HG03045 (cell line): ENCODE measurements at regions not wholly inside any gene's neighbourhood (a gene's known extent, or its start where the extent isn't known, plus 50 kb on each side); places are given as distances from the start of the nearest gene placed in this dataset.

Experiments used
- ATAC-seq: cut with Tn5 transposase; IDR thresholded peaks from one replicate; pipeline ENCODE4 v1.9.1; 2021; ENCODE audit warnings: mild to moderate bottlenecking, moderate library complexity; ENCODE audit not compliant: unreplicated experiment

DNA sequence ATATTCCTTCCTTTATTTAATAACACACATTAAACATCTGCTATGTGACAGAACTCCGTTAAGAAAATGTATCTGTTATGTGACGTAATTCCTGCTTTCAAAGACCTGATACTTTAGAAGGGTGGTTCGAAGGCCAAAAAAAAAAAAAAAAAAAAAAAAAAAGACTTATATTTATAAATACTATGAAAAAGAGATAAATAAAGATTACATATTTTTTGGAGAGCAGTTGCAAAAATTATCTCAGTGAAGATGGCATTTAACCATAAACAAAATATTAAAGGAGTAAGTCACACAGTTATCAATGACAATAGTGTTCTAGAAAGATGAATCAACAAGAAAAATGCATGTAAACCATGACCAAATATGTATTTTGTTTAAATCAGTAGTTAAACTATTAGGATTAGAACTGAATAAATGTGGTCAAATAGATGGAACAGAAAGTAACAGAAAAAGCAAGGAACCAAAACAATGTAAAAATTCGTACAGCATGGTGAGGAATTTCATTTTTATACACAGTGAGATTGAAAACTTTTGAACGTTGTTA is 612.3 kb upstream of the SLITRK5 start:
- no peak for ATAC-seq

DNA sequence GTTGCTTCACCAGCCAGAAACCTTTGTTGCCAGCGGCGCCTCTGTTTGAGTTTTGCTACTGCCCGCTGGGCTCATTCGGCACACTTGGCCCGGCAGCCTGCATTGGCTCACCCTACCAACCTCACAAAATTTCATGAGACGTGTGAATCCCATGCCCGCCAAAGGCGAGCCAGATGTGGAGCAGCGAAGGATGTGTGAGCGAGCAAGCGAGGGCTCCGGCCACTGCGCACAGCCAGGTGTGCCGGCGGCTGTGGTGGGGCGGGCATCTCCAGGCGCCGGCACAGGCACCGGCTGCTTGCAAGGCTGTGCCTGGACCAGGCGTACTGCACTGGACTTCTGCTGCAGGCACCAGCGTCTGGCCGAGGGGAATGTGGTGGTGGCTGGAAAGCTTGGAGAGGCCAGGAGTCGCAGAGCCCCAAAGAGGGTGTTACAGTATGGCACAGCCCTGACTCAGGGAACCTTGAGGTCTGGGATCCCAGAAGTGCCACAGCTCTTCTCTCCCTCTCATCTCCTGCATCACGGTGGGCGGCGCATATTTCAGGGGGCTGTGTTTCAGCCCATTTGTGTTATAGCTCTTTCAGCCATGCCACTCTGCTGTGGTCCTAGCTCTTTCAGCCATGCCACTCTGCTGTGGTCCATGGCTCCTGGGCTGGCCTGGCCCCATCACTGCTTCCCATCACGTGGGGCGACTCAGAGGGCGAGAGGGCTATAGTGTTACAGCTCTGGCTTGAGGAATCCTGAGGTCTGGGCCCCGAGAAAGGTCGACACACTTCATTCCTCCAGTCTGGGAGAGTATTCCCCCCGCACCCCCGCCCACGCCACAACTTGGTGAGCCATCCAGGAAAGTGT is 592.0 kb upstream of the SLITRK5 start:
- ATAC-seq, result no peak

DNA sequence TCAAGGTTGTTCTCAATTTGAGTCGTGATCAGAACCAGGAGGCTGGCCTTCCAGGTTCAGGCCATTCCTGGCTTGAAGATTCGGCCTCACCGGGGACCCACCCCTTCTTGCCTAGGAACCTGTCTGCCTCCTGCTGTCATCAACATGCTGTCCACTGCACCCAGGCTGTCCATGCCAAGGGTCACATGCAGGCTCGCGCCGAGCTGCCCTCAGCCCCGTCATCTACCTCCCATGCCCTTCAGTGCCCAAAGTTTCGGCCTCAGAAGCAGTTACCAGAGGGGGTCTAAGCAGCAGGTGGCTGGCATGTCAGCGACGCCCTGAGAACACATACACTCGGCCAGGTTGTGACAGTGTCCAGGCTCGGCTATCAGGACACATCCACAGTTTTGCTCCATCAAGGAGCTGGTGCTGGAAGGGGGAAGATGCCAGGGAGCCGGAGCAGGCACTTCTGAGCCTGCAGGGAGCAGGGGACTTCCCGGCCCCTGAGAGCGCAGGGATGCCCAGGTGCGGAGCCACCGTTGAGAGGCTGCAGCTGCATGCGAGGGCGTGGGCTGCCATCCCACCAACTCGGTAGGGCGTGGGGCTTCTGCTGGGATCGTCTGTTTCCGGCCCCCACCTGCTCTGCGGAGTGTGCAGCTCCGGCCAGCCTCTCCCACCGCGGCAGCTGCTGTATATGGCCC is 590.9 kb upstream of the SLITRK5 start:
- no peak for ATAC-seq

DNA sequence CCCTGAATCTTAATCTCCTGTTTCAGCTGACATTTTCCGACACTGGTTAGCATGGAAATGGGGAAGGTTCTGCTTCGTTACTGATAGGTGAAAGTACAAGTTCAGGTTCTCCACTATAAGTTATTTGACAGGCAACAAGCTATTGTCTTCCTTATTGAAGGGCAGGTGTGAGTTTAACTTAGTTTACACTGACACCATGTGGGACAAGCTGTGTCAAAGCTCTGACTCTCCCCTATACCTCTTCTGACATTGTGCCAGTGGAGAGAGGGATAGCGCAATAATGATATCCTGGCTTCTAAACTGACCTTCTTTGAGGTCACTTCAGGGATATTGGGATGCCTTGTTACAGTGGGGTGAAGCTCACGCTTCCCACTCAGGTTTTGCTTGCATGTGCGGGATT is 587.0 kb upstream of the SLITRK5 start:
- no peak for ATAC-seq

DNA sequence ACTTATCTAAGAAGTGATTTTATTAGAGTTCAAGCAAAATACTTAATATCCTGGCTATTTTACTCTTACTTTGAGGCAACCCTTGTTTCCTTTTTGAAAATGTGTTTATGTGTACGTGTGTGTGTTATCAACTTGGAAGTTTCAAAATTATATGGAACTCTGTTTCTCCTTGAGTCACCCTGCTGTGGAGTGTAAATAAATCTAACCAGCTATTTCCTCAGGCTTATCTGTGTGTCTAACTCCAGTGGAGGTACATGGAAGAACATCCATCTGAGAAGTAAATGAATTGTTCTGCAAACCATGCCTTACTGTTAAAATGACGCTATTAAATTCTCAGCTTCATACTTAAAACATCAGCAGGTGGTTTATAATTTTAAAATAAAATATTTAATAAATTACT is 583.4 kb upstream of the SLITRK5 start:
- ATAC-seq, result no peak

DNA sequence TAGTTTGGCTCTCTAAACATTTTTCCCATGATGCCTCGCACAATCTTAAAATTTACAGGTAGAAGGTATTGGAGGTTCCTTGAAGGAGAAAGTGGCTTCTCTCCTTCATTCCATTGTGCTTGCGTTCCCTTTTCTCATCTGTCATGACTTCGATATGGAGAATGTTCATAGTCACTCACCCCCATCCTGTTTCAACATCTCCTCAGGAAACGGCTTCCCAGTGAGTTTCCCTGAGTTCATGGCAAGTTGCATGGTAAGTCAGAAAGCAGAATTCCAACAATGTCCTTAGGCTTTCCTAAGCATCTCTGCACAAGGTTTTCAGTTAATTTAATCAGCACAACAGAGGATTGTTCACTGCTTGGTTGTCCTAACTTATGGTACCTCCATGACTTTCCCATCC is 581.8 kb upstream of the SLITRK5 start:
- ATAC-seq, result no peak

DNA sequence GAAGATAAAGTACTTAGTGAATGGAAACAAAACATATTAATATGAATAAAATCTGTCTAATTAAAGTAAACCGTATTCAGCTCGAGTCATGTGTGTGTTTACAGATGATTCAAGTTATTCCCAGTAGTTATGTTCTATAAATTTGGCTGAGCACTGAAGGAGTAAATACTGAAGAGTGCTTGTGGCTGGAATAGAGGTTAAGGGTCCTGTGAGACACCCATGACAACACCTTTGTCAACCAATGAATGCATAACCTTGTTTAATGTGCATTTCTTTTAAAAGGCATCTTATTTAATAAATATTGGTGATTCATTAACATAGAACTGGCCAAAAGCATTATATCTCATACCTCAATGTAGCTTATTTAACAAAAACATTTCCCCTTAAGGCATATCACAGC is 577.8 kb upstream of the SLITRK5 start:
- ATAC-seq, result no peak

DNA sequence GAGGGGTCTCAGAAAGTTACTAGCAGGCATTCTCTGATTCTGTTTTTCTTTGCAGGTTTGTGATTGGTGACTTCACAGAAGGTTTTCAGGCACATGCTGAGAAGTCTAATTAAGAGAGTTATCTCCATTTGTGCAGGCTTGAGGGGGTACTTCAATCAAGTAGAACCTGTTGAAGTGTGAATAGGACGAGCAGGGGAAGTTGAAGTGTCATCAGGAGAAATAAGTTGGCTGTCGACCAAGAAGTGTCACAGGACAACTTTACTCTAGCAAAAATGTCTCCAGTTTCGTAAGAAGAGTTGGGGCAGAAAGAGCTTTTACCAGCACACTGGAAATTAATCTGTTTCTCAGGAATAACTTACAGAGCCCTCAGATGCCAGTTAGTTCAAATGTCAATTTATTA is 576.5 kb upstream of the SLITRK5 start:
- no peak for ATAC-seq

DNA sequence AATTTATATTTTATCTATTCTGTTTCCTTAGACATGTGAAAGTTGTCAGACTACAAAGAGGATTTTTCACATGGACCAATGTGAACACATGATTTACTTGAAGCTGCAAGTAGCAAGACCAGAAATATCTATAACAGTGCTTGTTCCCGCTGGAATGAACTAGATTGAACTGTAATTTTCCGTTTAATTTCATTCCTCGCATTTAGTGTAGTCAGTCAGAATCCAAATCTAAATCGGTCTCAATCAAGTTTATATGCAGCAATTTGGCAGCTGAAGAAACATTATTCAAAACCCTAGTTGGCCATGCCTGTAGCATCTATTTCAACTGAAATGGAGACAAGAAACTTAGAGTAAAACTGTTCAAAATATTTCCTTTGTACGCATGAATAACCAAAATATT is 570.7 kb upstream of the SLITRK5 start:
- no peak for ATAC-seq

DNA sequence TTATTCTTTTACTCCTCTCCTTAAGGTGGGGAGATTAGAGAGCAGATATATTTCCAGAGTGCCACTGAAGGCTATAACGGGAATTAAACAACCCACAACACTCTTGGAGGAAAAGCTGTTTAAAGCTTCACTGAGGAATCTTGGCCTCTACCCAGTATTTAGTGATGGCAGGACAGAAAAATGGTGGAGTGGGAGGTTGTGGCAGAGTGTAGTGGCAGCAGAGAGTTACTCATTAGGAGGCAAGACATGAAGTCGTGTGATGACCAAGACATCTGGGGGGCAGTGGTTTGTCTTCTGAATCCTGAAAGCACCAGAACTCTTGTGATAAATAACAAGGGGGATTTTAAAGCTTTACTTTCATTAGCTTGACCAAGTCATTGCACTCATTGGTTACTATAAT is 563.5 kb upstream of the SLITRK5 start:
- ATAC-seq, result no peak

DNA sequence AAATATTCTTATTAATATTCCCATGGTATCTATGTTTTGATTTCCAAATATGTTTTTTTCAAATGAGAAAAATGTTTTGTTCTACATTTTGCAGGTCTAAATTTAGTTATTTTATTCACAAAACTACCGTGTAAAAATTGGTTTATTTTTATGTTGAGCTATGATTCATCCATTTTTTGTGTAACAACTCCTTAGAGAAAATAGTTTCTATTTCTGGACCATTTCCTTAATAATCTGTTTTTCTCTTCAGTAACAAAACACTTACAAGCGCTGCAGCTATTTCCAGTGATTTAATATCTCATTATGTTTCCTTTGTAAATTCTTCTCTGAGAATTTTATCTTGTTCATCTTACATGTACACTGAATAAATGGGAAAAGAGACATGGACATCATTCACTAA is 550.7 kb upstream of the SLITRK5 start:
- ATAC-seq, result no peak

DNA sequence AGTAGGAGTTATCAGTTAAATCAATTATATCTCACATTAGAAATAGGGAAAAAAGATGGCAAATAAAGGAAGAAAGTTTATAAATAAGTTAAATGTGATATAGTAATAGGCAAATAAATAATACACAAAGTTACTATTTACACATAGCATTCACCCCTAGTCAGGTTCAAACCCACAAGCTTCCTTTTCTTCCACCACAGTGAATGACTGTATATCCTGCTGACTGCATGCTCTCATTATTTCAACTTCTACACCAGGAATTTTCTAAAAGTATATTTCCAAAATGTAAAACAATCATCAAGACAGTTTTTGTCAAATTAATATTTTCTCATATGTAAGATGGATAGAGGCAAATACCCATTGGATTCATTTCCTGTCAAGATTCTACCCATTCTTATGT is 548.6 kb upstream of the SLITRK5 start:
- ATAC-seq, result no peak

DNA sequence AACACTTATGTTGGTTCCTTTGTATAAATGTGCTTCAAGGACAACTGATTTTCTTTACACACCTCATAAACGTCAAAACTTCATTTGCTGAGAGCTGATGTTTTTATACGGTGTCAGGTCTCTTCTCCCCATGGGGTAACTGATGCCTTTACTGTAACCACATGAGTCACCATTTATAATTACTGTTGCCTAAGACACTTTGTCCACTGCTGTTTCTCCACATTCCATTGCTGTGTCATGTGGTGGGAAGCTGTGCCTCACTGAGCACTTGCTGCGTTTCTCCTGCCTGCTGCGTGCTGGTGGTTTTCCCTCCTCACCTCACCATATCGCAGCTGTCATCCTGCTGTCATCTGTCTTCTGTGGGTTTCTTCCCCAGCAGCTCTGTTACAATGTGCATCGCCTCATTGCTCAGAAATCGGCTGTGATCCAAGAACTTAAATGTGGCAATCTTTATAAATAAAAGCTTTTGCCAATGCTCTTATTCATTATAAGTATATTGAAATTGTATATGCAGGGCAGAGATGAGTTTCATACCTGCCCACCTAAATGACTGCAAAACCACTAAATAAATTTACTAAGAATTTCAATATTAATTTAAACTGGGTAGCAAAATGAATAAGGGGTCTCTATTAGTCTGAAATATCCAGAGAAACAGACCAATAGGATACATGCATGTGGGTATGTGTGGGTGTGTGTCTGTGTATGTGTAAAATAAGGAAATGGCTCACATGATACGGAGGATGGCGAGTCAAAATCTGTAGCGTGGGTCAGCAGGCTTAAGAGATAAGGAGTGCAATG is 547.0 kb upstream of the SLITRK5 start:
- no peak for ATAC-seq

DNA sequence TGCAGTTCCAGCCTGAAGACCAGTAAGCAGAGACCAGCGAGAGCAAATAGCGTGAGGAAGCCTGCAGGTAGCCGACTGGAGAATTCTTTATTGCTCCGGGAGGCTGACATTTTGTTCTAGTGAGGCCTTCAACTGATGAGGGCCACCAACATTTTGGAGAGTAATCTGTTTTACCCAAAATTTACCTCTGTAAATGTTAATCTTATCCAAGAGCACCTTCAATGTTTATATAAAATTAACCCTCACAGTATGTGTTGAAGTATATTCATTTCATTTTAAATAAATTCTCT is 546.4 kb upstream of the SLITRK5 start:
- ATAC-seq, result no peak

DNA sequence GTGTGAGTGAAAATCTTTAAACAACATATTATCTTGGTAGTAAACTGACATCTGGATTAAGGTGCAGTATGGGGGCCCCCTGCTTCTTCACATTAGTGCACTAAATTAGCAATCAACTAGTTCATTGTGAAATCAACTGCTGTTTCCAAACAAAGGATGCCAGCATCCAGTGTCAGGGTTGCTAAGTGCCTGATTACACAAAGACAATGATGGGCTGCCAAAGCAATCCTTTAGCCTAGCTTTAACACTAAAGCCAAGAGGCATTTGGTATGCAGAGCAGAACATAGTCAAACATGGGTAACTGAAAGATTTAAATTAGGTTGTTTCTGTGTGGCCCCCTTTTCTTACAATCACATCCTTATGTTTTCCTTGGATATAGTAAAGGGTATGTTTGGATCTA is 543.1 kb upstream of the SLITRK5 start:
- no peak for ATAC-seq

DNA sequence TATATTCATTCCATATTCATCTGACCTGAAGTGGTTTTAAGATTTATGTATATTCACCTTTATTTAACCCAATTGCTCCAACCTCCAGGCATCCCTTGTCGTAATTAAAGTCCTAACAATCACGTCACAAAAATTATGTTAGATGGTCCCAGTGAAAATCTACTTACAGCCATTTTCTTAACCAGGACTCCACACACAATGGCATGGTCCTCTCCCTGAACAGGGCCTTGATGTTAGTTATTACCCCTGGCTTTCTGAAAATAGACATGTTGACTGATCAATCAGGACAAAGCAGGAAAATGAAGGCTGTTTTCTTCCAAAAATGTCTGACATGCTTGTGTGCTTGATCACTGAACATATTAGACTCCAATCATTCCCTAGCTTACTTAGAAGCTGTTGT is 542.7 kb upstream of the SLITRK5 start:
- no peak for ATAC-seq

DNA sequence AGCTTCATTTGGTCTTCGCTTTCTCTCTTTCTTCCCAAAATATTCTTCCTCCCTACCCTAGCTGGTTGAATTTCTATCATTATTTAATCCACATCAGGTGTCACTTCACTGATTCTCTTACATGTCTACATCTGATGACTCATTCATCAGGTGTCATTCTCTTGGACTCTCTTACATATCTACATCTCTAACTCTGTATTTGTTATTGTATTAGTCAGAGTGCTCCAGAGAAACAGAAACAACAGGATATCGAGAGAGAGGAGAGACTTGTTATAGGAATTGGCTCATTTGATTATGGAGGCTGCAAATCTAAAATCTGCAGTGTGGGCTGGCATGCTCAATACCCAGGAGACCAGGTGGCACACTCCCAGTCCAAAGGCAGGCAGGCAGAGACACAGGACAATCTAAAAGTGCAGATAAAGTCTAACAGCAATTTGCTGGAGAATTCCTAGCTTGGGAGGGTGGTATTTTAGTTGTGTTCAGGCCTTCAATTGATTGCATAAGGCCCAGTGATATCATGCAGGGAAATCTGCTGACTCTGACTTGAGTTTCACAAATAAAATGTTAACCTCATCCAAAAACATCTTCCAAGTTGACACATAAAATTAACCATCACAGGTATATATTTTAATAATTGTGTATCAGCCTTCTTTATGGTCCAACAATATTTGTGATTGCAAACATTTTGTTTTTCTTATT is 541.4 kb upstream of the SLITRK5 start:
- no peak for ATAC-seq

DNA sequence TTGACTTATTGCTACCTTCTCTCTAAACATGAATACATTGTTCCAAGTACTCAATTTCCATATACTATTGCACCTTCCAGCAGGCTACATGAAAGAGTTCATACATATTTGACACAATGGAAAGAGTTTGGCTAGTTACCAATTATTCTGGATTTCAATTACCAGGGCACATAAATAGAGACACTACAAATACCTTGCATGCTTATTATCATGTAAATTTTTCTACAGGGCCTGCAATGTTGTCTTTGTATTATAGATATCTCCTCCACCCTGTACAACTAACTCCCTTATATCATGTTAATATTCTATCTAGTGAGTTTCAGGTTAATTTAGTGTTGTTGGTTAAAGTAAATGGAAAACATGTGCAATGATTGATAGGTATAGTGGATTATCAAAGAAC is 540.7 kb upstream of the SLITRK5 start:
- ATAC-seq, result no peak

DNA sequence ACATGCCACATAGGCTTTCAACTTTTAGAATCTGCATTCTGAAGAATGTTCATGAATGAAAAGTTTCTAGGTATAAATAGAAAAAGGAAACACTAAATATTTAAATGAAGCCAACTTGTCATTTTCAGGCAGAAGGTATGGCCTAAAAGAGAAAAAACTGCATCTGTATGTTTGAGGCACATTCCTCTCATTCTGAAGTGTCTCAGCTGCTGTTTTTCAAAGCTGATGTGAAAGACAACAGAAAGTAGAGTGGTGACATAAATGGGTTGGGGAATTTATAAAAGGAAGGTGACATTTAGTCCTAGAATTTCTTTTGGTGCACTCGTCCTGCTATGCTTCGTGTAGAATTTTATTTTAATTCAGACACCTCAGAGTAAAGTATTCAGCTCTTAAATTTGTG is 539.6 kb upstream of the SLITRK5 start:
- no peak for ATAC-seq

DNA sequence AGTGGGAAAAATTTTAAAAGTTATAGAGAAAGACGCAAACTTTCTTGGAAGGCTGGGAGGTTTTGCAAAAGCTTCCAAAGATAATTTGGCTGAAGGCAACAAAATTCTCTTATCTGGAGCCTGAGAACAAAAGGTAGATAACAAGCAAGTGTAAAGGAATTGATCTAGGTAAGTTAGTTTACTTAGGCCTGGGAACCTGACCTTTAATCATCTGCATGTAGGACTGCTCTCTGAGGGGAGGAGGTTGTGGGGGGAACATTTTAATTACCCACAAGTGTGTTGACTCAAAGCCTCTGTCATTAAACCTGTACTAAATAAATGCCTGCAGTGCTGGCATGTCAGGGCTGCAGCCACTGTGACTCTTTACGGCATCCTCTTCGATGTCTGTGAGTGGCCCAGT is 532.3 kb upstream of the SLITRK5 start:
- no peak for ATAC-seq

DNA sequence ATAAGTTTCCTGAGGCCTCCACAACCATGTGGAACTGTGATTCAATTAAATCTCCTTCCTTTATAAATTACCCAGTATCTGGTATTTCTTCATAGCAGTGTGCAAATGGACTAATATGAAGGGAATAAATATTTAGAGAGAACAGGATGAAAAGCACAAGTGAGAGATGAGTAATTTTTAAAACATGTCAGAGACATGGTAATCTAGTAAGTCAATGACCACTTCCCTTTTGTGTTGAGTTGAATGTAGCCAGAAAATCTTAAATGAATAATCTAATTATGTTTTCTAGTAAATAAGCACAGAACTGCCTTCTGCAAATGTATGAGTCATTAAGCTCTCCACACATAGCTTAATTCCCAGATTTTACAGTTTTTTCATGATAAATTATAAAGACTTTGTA is 524.1 kb upstream of the SLITRK5 start:
- ATAC-seq, result no peak
